H4 (cell line): ENCODE measurements at regions not wholly inside any gene's neighbourhood (a gene's known extent, or its start where the extent isn't known, plus 50 kb on each side); places are given as distances from the start of the nearest gene placed in this dataset.
A peak's percentile ranks its signal among the peaks of the same experiment; 100 is the strongest.

ENCODE experiments used
- DNase-seq: peaks from one replicate; pipeline ENCODE4 v3.0.0-alpha.2; 2015; ENCODE audit warnings: low spot score

- DNase-seq: no peak
Observed at GRCh38 chr1:229205854-229206253, 65.1 kb upstream of the RAB4A start.

- no peak for DNase-seq
Observed at GRCh38 chr1:229207916-229208315, 63.0 kb upstream of the RAB4A start.

GRCh38 chr1:229208481-229208880 lies 62.4 kb upstream of the RAB4A start:
- no peak for DNase-seq

GRCh38 chr1:229209386-229209785 lies 61.5 kb upstream of the RAB4A start:
- DNase-seq: no peak

GRCh38 chr1:229209816-229210215 lies 61.1 kb upstream of the RAB4A start:
- no peak for DNase-seq

GRCh38 chr1:229210844-229211243 lies 60.1 kb upstream of the RAB4A start:
- DNase-seq: no peak

- no peak for DNase-seq
Observed at GRCh38 chr1:229213797-229214196, 57.1 kb upstream of the RAB4A start.

GRCh38 chr1:229217716-229218115 lies 53.2 kb upstream of the RAB4A start:
- DNase-seq: peak; percentile 55

GRCh38 chr1:229218612-229219025 lies 52.3 kb upstream of the RAB4A start:
- DNase-seq: no peak

GRCh38 chr1:229220163-229220846 lies 50.6 kb upstream of the RAB4A start:
- no peak for DNase-seq

- DNase-seq: peak; percentile 82
Observed at GRCh38 chr1:229221106-229222019, 49.5 kb upstream of the RAB4A start.
